RWPE1 (cell line): ENCODE measurements at regions not wholly inside any gene's neighbourhood (a gene's known extent, or its start where the extent isn't known, plus 50 kb on each side); places are given as distances from the start of the nearest gene placed in this dataset.

Source experiments
- CTCF ChIA-PET: fragments of 350-600 bp; sonication (Branson Sonifier 250); formaldehyde crosslinking; extraction: SDS; loops from one replicate; lab custom pipeline; 2021; lab: Yijun Ruan, JAX
- POLR2A ChIA-PET: fragments of 400-600 bp; formaldehyde crosslinking; extraction: SDS; loops from one replicate; lab custom pipeline; 2020; ENCODE audit warnings: antibody characterized with exemption; ENCODE audit not compliant: low non-redundant PET; lab: Yijun Ruan, JAX
- DNase-seq: peaks from one replicate; pipeline ENCODE4 v3.0.0; 2012; ENCODE audit warnings: low spot score
- H3K27ac ChIP-seq: fragments of 450-650 bp; 2 replicates; pipeline ENCODE4 v1.5.1; 2017
- TF ChIP-seq, protein P1 (sequence below): fragments of 450-650 bp; conservative IDR thresholded peaks from 2 replicates; pipeline ENCODE4 v1.5.1; 2017; ENCODE audit warnings: low read depth, mild to moderate bottlenecking

DNA sequence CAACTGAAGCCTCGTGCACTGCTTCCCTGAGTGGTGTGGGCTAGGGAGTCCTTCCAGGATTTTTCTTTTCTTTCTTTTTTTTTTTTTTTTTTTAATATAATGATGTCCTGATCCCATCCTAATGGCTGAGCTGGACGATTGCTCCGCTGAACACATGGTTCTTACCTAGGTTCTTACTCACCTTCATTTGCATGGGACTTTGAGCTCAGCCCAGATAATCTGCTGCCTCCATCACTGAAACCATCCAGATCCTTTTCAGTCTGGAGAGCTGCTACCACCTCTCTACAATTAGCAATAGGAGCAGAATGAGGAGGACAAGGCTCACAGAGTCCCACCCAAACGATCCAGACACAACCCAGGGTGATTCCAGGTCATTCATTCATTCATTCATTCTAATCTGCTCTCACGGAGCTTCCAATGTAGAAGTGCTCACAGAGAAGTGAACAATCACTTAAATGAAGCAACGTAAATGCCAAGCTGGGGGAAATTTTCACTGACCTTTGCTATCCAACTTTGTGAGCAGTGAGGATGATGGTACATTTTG is 246.3 kb upstream of the RREB1 start:
- TF ChIP-seq, protein P1, sequence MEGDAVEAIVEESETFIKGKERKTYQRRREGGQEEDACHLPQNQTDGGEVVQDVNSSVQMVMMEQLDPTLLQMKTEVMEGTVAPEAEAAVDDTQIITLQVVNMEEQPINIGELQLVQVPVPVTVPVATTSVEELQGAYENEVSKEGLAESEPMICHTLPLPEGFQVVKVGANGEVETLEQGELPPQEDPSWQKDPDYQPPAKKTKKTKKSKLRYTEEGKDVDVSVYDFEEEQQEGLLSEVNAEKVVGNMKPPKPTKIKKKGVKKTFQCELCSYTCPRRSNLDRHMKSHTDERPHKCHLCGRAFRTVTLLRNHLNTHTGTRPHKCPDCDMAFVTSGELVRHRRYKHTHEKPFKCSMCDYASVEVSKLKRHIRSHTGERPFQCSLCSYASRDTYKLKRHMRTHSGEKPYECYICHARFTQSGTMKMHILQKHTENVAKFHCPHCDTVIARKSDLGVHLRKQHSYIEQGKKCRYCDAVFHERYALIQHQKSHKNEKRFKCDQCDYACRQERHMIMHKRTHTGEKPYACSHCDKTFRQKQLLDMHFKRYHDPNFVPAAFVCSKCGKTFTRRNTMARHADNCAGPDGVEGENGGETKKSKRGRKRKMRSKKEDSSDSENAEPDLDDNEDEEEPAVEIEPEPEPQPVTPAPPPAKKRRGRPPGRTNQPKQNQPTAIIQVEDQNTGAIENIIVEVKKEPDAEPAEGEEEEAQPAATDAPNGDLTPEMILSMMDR, result no peak
- no peak overlapping the region for H3K27ac ChIP-seq
- no peak for DNase-seq
- ChIA-PET POLR2A (no interaction called here), CTCF (no interaction called here)

DNA sequence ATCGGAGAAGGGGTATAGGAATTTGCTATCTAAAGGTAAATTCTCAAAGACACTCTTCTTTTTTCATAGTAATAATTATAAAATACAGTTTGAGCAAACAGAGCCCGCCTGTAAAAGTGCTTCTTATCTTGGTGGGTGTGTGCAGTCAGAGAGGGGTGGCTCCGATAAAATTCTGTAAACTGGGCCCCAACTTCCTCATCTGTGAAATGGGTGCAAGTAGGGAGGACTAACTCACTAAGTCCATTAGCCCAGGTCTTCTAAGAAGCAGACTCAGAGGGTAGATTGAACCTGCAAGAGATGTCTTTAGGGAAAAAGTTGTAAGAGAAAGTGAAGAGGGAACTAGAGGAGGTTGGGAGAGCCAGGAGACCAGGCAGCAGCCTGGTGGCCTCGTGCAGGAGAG is 245.8 kb upstream of the RREB1 start:
- POLR2A ChIA-PET, result no interaction called here
- CTCF ChIA-PET, result no interaction called here
- H3K27ac ChIP-seq, result no peak overlapping the region; the same call in 1 of the 2 replicates
- TF ChIP-seq, protein P1, result no peak
- no peak for DNase-seq

DNA sequence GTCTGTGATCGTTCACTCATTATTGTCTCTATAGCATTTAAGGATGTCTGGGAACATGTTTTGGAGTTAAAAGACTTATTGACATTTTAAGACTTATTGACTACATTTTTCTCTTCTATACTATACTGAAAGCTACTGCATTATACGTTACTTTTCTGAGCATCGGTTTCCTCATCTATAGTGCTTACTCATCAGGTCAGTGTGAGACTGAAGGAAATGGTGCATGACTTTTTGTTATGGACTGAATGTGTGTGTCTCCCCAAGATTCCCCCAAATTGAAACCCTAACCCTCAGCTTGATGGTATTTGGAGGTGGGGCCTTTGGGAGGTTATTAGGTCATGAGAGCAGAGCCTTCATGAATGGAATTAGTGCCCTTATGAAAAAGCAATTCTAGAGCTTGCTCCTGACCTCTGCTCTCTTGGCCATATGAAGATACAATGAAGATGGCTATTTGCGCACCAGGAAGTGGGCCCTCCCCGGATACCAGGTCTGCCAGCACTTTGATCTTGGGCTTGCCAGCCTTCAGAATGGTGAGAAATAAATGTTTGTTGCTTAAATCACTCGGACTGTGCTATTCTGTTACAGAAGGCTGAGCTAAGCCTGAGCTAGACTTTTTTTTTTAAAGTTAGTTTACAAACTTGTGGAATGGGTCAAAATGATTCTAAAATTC is 243.7 kb upstream of the RREB1 start:
- H3K27ac ChIP-seq, result no peak overlapping the region
- TF ChIP-seq, protein P1, result no peak
- ChIA-PET POLR2A (no interaction called here), CTCF (interaction anchor here (0.7 to 1.0 kb wide), 2 partner anchors 116 to 213 kb away, joined by 3 read pairs; no protein-coding TSS in a partner anchor)
- DNase-seq, result no peak

DNA sequence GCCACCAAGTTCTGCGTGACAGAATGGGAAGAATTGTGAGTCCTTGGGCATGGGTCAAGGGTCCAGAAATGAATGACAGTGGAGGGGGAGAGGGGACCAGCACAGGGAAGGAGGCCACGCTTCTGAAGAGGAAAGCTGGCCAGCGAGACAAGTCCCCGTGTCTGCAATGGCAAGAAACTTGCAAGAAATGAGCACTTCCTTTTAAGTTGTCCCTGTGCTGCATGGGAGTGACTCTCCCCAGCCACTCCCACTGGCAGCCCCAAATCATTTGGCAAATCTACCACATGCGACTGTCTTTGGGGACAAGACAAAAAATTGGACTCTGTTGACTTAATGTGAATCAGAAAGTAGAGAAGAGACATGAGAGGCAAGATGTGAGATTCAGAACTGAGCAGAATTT is 242.2 kb upstream of the RREB1 start:
- ChIA-PET POLR2A (no interaction called here), CTCF (no interaction called here)
- no peak overlapping the region for H3K27ac ChIP-seq
- TF ChIP-seq, protein P1, result no peak
- DNase-seq, result no peak

DNA sequence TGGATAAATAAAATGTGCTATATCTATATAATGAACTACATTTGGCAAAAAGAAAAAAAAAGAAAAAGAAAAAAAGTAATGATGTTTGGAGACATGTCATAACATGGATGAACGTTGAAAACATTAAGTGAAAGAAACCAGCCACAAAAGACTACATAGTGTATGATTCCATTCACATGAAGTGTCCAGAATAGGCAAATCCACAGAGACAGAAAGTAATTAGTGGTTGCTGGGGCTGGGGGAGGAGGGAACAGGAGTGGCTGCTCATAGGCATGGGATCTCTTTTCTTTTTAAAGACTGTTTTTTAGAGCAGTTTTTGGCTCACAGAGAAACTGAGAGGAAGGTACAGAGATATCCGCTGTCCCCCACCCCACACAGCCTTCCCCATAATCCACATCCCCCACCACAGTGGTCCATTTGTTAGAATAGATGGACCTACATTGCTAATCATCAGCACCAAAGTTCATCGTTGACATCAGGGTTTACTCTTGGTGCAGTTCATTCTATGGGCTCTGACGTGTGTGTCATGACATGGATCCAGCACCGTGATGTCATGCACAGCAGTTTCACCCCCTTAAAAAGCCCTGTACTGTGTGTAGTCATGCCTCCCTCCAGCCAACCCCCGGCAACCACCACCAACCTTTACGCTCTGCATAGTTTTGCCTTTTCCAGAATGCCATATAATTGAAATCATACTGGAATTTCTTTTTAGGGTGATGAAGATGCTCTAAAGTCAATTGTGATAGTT is 240.9 kb upstream of the RREB1 start:
- TF ChIP-seq, protein P1, result no peak
- no peak for DNase-seq
- ChIA-PET CTCF (no interaction called here), POLR2A (no interaction called here)
- no peak overlapping the region for H3K27ac ChIP-seq

DNA sequence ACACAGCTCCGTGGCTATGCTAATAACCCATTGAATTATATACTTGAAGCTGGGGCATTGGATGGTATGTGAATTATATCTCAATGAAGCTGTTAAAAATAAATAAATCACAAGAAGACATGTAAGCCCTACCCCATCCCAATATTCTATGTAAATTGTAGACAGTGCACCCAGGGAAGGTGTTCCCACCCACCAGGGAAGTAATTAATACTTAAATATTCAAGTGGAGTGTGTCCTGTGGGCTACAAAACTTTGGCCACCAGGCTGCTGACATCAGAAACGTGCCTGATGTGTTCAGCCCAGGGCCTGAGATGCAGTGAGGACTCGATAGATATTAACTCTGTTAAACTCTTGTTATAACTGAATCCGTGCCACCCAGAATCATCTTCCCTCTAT is 240.4 kb upstream of the RREB1 start:
- CTCF ChIA-PET, result no interaction called here
- POLR2A ChIA-PET, result no interaction called here
- H3K27ac ChIP-seq, result no peak overlapping the region
- TF ChIP-seq, protein P1, result no peak
- DNase-seq, result no peak
